GM18909 (cell line): ENCODE measurements at regions not wholly inside any gene's neighbourhood (a gene's known extent, or its start where the extent isn't known, plus 50 kb on each side); places are given as distances from the start of the nearest gene placed in this dataset.
"Not testable (repeated sequence)": the region's sequence is repeated elsewhere in the genome, so short reads cannot be mapped to it uniquely, and the experiment has no call there.

Experiments
- ATAC-seq: cut with Tn5 transposase; IDR thresholded peaks from one replicate; pipeline ENCODE4 v1.9.1; 2021; ENCODE audit warnings: mild to moderate bottlenecking; ENCODE audit not compliant: unreplicated experiment, poor library complexity

DNA sequence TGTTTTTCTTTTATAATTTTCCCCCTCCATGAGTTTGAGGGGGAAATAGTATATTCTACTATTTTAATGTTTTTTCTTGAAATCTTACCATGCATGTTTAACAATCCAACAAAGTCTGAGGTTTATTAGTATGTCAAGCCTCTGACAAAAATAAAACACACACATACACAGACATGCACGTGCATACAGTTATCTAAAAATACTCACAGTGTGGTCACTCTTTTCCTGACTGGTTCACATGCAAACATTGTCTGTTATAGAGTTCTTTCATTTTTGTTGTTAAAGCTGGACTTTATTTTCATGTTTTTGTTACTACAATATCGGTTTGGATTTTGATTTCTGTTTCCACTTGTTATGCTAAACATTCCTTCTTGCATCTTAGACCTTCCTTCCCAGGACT, 236.6 kb downstream of the MFSD1 start:
- no peak for ATAC-seq

GRCh38 chr3:159039286-159039685, 237.4 kb downstream of the MFSD1 start:
- no peak for ATAC-seq

GRCh38 chr3:159045279-159045885, 243.5 kb downstream of the MFSD1 start:
- no peak for ATAC-seq

- ATAC-seq: no peak
Measured at GRCh38 chr3:159047361-159047760, 245.5 kb downstream of the MFSD1 start.

- ATAC-seq: not testable (repeated sequence)
Measured at GRCh38 chr3:159052494-159052893, 250.6 kb downstream of the MFSD1 start.

DNA sequence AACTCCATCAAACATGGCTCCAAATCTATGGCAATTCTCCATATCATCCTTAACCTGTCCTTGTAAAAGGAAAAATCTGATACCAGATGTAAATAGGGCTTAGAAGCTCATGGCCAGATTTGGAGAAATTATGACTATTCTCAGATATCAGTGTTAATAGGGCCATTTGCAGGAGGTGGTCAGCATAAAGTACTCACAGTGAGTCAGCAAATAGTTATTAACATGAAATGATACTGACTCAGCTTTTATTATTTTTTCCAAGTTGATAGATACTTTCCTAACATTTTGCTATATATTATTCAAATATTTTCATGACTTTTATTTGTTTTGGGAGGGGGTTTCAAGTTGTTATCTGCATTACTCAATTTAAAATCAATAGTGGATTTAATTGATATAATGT, 255.8 kb downstream of the MFSD1 start:
- ATAC-seq: no peak

GRCh38 chr3:159058859-159059258, 257.0 kb downstream of the MFSD1 start:
- ATAC-seq: no peak

- ATAC-seq: no peak
Measured at GRCh38 chr3:159059395-159059794, 257.5 kb downstream of the MFSD1 start.

- ATAC-seq: no peak
Measured at GRCh38 chr3:159062734-159063410, 261.0 kb downstream of the MFSD1 start.

DNA sequence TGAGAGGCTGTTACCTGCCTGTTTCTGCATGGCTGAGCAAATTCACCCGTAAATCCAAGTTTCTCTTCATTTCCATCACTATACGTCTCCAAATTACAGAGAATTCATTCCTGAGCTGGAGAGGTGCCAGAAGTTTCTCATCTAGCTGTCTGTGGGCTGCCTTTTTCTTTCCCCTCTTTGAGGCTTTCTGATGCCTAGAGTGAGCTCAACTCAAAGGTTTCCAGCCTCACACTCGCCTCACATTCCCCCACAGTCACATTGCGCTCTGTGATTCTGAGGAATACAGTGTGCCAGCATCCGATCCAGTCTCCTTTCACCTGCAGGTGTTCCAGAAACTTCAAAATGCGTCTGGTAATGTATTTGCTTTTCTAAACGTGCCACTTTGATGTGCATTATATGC, 267.2 kb downstream of the MFSD1 start, which contains the start of gene IQCJ:
Gene IQCJ, plus strand, starts transcription at position 229 of the 400 bp plus-strand sequence.
- no peak for ATAC-seq

GRCh38 chr3:159069866-159070425, 268.1 kb downstream of the MFSD1 start:
- no peak for ATAC-seq

GRCh38 chr3:159074756-159075701, 273.2 kb downstream of the MFSD1 start:
- ATAC-seq: no peak

GRCh38 chr3:159077860-159078259, 276.0 kb downstream of the MFSD1 start:
- no peak for ATAC-seq

DNA sequence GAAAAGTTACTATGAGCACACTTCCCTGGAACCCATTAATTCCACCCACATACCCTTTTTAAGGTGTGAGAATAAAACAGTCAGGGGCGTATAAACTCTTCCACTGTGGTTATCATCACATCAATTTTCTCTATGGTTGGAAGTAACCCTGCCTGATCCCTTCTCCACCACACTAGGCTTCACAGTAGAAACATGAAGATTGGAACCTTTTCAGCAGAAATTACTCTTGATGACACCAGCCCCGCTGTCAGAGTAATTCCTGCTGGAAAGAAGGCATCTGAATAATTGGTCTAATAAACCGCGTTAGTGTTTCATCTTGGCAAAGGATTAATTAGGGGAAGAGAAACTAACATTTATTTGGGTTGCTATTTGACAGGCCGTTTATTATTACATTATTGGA, 278.4 kb downstream of the MFSD1 start:
- no peak for ATAC-seq

- no peak for ATAC-seq
Measured at GRCh38 chr3:159080821-159081220, 279.0 kb downstream of the MFSD1 start.

DNA sequence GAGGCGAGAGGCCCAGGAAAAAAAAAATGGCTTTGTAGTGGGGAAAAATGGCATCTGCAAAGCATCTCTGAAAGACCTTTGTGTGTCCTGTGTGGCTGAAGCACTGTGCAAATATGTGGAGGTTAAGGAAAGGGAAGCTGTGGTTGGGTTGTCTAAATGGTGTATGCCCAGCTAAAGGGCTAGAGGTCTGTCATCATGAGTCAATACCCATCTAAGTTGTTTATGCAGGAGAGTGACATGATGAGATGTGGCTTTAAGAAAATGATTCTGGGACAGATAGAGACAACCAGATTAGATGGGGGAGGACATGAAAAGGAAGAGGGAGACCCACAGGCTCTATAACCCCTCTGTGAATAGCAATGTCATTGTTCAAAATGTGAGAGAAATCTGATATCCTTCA, 280.7 kb downstream of the MFSD1 start:
- ATAC-seq: no peak

GRCh38 chr3:159091936-159092335, 290.1 kb downstream of the MFSD1 start:
- no peak for ATAC-seq

GRCh38 chr3:159102001-159102400, 300.1 kb downstream of the MFSD1 start:
- ATAC-seq: no peak

DNA sequence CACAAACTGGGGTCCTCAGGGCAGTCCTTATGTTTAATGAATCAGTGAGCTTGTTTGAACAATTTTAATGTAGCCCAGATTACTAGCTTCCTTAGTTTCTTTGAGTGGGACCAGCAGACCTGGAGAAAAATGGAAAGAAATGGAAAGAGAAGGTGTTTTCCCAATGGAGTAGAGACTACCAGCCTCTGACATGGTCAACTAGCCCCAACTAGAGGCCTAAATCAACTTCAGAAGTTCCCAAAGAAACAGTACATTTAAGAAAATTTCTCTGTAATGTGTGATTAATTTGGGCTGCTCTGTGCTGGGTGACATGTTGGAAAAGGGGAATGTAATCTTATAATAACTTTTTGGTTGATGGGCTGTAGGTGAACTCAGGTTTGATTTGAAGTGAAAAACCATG, 310.9 kb downstream of the MFSD1 start:
- ATAC-seq: no peak

DNA sequence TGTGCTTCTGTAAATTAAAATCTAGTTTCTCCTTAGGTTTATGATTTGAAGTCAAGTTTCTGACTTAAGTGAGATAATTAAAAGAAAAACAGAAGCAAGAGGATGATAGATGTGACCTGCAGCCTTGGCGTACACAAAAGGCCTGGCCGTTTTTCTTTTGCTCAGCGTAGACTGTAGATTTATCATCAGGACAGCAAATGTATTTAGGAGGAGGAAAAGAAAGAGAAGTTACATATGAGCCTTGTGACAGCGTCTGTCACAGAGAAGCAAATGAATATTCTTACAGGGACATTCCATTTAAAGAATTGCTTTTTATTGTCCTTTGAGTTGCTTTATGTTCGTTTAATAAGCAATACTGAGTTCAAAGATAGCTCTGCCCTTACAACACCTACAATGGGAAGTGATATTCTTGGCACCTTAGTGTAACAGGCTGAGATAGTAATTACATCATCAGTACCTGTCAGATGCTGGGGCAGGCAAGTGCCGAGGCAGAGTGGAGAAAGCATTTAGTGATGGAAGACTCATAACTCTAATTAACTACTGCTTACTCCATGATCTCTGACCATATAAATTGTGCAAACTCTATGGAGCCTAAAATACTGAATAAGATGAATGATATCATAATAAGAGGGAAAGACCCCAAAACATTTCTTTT, 311.5 kb downstream of the MFSD1 start:
- no peak for ATAC-seq
